GM21619 (cell line): ENCODE measurements at regions not wholly inside any gene's neighbourhood (a gene's known extent, or its start where the extent isn't known, plus 50 kb on each side); places are given as distances from the start of the nearest gene placed in this dataset.
"Not testable (repeated sequence)": the region's sequence is repeated elsewhere in the genome, so short reads cannot be mapped to it uniquely, and the experiment has no call there.

Experiments
- ATAC-seq: cut with Tn5 transposase; IDR thresholded peaks from one replicate; pipeline ENCODE4 v1.9.1; 2021; ENCODE audit not compliant: unreplicated experiment

- peak; percentile 95 for ATAC-seq
Observed at GRCh38 chr1:209086486-209087192, 496.9 kb upstream of the CAMK1G start.

- ATAC-seq: no peak
Observed at GRCh38 chr1:209094384-209094783, 489.1 kb upstream of the CAMK1G start.

GRCh38 chr1:209095627-209096595 is 487.6 kb upstream of the CAMK1G start:
- ATAC-seq: peak; percentile 82

- no peak for ATAC-seq
Observed at GRCh38 chr1:209100460-209100859, 483.1 kb upstream of the CAMK1G start.

GRCh38 chr1:209101106-209101505 is 482.4 kb upstream of the CAMK1G start:
- no peak for ATAC-seq

GRCh38 chr1:209102120-209102519 is 481.4 kb upstream of the CAMK1G start:
- no peak for ATAC-seq

GRCh38 chr1:209102531-209102930 is 481.0 kb upstream of the CAMK1G start:
- no peak for ATAC-seq

- peak; percentile 47 for ATAC-seq
Observed at GRCh38 chr1:209103092-209103491, 480.4 kb upstream of the CAMK1G start.

GRCh38 chr1:209104646-209105045 is 478.9 kb upstream of the CAMK1G start:
- ATAC-seq: no peak

GRCh38 chr1:209105701-209106100 is 477.8 kb upstream of the CAMK1G start:
- ATAC-seq: no peak

- ATAC-seq: no peak
Observed at GRCh38 chr1:209106237-209106741, 477.2 kb upstream of the CAMK1G start.

- ATAC-seq: no peak
Observed at GRCh38 chr1:209106861-209107260, 476.7 kb upstream of the CAMK1G start.

- peak; percentile 40 for ATAC-seq
Observed at GRCh38 chr1:209107535-209107934, 476.0 kb upstream of the CAMK1G start.

GRCh38 chr1:209109001-209109785 is 474.3 kb upstream of the CAMK1G start:
- no peak for ATAC-seq

GRCh38 chr1:209113521-209113920 is 470.0 kb upstream of the CAMK1G start:
- ATAC-seq: no peak

GRCh38 chr1:209116705-209117104 is 466.8 kb upstream of the CAMK1G start:
- ATAC-seq: no peak

- no peak for ATAC-seq
Observed at GRCh38 chr1:209123601-209124000, 459.9 kb upstream of the CAMK1G start.

- not testable (repeated sequence) for ATAC-seq
Observed at GRCh38 chr1:209129091-209129490, 454.4 kb upstream of the CAMK1G start.

GRCh38 chr1:209130886-209131285 is 452.6 kb upstream of the CAMK1G start:
- ATAC-seq: no peak

GRCh38 chr1:209132736-209133467 is 450.6 kb upstream of the CAMK1G start:
- no peak for ATAC-seq
